Loucy (cell line): ENCODE measurements at regions not wholly inside any gene's neighbourhood (a gene's known extent, or its start where the extent isn't known, plus 50 kb on each side); places are given as distances from the start of the nearest gene placed in this dataset.

ENCODE experiments used
- H2AFZ ChIP-seq: fragments of 200-600 bp; sonication (generic); 2 replicates; pipeline ENCODE4 v1.6.0; 2016; ENCODE audit warnings: antibody characterized with exemption, mild to moderate bottlenecking, low read length, moderate library complexity
- H3F3A ChIP-seq: fragments of 200-600 bp; 2 replicates; pipeline ENCODE4 v1.6.0; 2016; ENCODE audit warnings: antibody characterized with exemption, low read depth, mild to moderate bottlenecking
- H3K27me3 ChIP-seq: fragments of 200-600 bp; sonication (generic); 2 replicates; pipeline ENCODE4 v1.6.1; 2014; ENCODE audit warnings: low read length, mild to moderate bottlenecking; ENCODE audit not compliant: insufficient read depth, poor library complexity, severe bottlenecking
- H3K36me3 ChIP-seq: fragments of 200-600 bp; sonication (generic); 2 replicates; pipeline ENCODE4 v1.6.1; 2016; ENCODE audit warnings: low read length; ENCODE audit not compliant: insufficient read depth
- H3K4me1 ChIP-seq: fragments of 200-600 bp; sonication (generic); 2 replicates; pipeline ENCODE4 v1.5.1; 2014; ENCODE audit warnings: low read length, mild to moderate bottlenecking; ENCODE audit not compliant: insufficient read depth, poor library complexity, severe bottlenecking
- H3K4me2 ChIP-seq: fragments of 200-600 bp; sonication (generic); 2 replicates; pipeline ENCODE4 v1.6.0; 2014; ENCODE audit warnings: antibody characterized with exemption, low read length, low read depth, mild to moderate bottlenecking; ENCODE audit not compliant: poor library complexity, severe bottlenecking
- H3K4me3 ChIP-seq: fragments of 200-600 bp; sonication (generic); 2 replicates; pipeline ENCODE4 v1.5.1; 2014; ENCODE audit warnings: low read length, mild to moderate bottlenecking, mixed read lengths; ENCODE audit not compliant: poor library complexity, severe bottlenecking
- H3K79me2 ChIP-seq: fragments of 200-600 bp; sonication (generic); 2 replicates; pipeline ENCODE4 v1.6.1; 2014; ENCODE audit warnings: low read length; ENCODE audit not compliant: insufficient read depth
- H3K9ac ChIP-seq: fragments of 200-600 bp; sonication (generic); 2 replicates; pipeline ENCODE4 v1.6.0; 2014; ENCODE audit warnings: mild to moderate bottlenecking, low read depth, low read length, moderate library complexity; ENCODE audit not compliant: poor library complexity, severe bottlenecking
- H3K9me2 ChIP-seq: fragments of 200-600 bp; sonication (generic); replicated peaks from 2 replicates; pipeline ENCODE4 v1.6.1; 2016; ENCODE audit warnings: low read depth, low read length, mixed read lengths
- H3K9me3 ChIP-seq: fragments of 200-600 bp; sonication (generic); 2 replicates; pipeline ENCODE4 v1.6.1; 2014; ENCODE audit warnings: mild to moderate bottlenecking, antibody characterized with exemption, low read length, low read depth; ENCODE audit not compliant: insufficient read depth
- H4K20me1 ChIP-seq: fragments of 200-600 bp; sonication (generic); 2 replicates; pipeline ENCODE4 v1.6.0; 2014; ENCODE audit warnings: antibody characterized with exemption, low read length, mild to moderate bottlenecking; ENCODE audit not compliant: insufficient read depth, poor library complexity, severe bottlenecking
- EZH2phosphoT487 ChIP-seq: fragments of 200-600 bp; IDR thresholded peaks from 2 replicates; pipeline ENCODE4 v1.6.1; 2018; ENCODE audit warnings: antibody characterized with exemption, mild to moderate bottlenecking, moderate library complexity, borderline replicate concordance
- TF ChIP-seq, protein P1 (sequence below): fragments of 200-600 bp; sonication (generic); conservative IDR thresholded peaks from 2 replicates; pipeline ENCODE4 v1.5.1; 2014; ENCODE audit warnings: mild to moderate bottlenecking, antibody characterized with exemption, low read length

- H3K9me3 ChIP-seq, result no peaks in the 10 kb centered on the region
- H3K79me2 ChIP-seq, result no peaks in the 10 kb centered on the region
These were observed 204.8 kb upstream of the NOX3 start for GRCh38 chr6:155660251-155660977.

DNA sequence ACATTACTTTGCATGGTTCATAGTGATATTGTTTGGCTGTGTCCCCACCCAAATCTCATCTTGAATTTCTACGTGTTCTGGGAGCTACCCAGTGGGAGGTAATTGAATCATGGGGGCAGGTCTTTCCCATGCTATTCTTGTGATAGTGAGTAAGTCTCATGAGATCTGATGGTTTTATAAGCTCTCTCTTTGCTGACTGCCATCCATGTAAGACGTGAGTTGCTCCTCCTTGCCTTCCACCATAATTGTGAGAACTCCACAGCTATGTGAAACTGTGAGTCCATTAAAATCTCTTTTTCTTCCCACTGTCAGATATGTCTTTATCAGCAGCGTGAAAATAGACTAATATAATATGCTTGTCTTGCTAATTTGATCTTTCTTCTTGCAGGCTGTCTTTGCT lies 200.4 kb upstream of the NOX3 start:
- H3K9ac ChIP-seq, result no peak overlapping the region
- H3K9me3 ChIP-seq, result no peaks in the 10 kb centered on the region
- H3K27me3 ChIP-seq, result no peaks in the 10 kb centered on the region
- H3K36me3 ChIP-seq, result no peaks in the 10 kb centered on the region
- no peaks in the 10 kb centered on the region for H3F3A ChIP-seq
- no peaks in the 10 kb centered on the region for H4K20me1 ChIP-seq
- H3K79me2 ChIP-seq, result no peaks in the 10 kb centered on the region
- H3K4me1 ChIP-seq, result no peaks in the 10 kb centered on the region
- no peak overlapping the region for H3K4me2 ChIP-seq
- no peak overlapping the region for H3K4me3 ChIP-seq
- no peaks in the 10 kb centered on the region for H3K9me2 ChIP-seq
- no peak overlapping the region for H2AFZ ChIP-seq
- TF ChIP-seq, protein P1, sequence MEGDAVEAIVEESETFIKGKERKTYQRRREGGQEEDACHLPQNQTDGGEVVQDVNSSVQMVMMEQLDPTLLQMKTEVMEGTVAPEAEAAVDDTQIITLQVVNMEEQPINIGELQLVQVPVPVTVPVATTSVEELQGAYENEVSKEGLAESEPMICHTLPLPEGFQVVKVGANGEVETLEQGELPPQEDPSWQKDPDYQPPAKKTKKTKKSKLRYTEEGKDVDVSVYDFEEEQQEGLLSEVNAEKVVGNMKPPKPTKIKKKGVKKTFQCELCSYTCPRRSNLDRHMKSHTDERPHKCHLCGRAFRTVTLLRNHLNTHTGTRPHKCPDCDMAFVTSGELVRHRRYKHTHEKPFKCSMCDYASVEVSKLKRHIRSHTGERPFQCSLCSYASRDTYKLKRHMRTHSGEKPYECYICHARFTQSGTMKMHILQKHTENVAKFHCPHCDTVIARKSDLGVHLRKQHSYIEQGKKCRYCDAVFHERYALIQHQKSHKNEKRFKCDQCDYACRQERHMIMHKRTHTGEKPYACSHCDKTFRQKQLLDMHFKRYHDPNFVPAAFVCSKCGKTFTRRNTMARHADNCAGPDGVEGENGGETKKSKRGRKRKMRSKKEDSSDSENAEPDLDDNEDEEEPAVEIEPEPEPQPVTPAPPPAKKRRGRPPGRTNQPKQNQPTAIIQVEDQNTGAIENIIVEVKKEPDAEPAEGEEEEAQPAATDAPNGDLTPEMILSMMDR, result no peak
- no peak for TF ChIP-seq EZH2phosphoT487

More at GRCh38 chr6:155660251-155660977, 204.8 kb upstream of the NOX3 start:
- no peak overlapping the region for H2AFZ ChIP-seq
- no peaks in the 10 kb centered on the region for H3K9me2 ChIP-seq
- H3F3A ChIP-seq, result no peaks in the 10 kb centered on the region
- H3K4me3 ChIP-seq, result no peak overlapping the region
- no peak overlapping the region for H3K4me2 ChIP-seq
- no peaks in the 10 kb centered on the region for H4K20me1 ChIP-seq
- H3K36me3 ChIP-seq, result no peaks in the 10 kb centered on the region
- TF ChIP-seq, protein P1, result no peak
- no peak for TF ChIP-seq EZH2phosphoT487
- H3K27me3 ChIP-seq, result no peaks in the 10 kb centered on the region
- no peaks in the 10 kb centered on the region for H3K4me1 ChIP-seq
- H3K9ac ChIP-seq, result no peak overlapping the region

DNA sequence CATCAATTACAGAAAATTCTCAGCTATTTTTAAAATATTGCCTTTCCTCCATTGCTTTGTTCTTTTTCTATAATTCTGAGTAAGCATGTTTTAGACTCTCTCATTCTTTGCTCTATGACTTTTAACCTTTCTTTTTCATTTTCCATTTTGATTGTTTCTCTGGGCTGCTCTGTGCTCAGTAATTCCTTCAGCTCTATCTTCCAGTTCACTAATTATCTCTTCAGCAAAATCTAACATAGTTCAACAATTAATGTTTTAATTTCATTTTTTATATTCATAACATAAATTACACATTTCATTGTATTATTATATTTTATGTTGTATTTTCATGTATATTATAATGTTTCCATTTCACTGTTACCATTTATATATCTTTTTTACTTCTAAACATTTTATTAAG lies 198.8 kb upstream of the NOX3 start:
- Histone ChIP-seq H3K4me1 (no peaks in the 10 kb centered on the region), H3K4me3 (no peak overlapping the region), H3K9ac (no peak overlapping the region), H3K79me2 (no peaks in the 10 kb centered on the region), H3K27me3 (no peaks in the 10 kb centered on the region), H2AFZ (no peak overlapping the region), H3K4me2 (no peak overlapping the region), H3F3A (0 out of 2 replicates have a peak, but pooled peaks cover 3% of the 10 kb centered on the region), H4K20me1 (no peaks in the 10 kb centered on the region), H3K9me3 (no peaks in the 10 kb centered on the region), H3K9me2 (no peaks in the 10 kb centered on the region), H3K36me3 (no peaks in the 10 kb centered on the region)
- TF ChIP-seq, protein P1, result no peak
- no peak for TF ChIP-seq EZH2phosphoT487
